HG02623 (cell line): ENCODE measurements at regions not wholly inside any gene's neighbourhood (a gene's known extent, or its start where the extent isn't known, plus 50 kb on each side); places are given as distances from the start of the nearest gene placed in this dataset.

Experiments used
- ATAC-seq: cut with Tn5 transposase; IDR thresholded peaks from one replicate; pipeline ENCODE4 v1.9.1; 2021; ENCODE audit warnings: moderate library complexity; ENCODE audit not compliant: unreplicated experiment

DNA sequence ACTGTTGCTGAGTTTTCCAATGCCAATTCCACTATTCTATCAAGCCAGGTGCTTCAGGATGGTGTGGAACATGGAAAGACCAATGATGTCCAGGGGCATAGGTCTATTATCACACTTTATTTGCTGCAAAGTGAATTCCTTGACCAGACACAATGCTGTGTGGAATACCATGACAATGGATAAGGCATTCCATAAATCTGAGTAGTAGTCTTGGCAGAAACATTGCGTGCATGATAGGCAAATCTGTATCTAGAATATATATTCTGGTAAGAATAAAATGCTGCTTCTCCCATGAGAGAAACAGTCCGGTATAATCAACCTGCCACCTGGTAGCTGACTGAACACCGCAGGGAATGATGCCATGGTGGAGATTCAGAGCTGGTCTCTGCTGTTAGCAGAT, 70.0 kb upstream of the ALDH1A3 start:
- ATAC-seq, result no peak

DNA sequence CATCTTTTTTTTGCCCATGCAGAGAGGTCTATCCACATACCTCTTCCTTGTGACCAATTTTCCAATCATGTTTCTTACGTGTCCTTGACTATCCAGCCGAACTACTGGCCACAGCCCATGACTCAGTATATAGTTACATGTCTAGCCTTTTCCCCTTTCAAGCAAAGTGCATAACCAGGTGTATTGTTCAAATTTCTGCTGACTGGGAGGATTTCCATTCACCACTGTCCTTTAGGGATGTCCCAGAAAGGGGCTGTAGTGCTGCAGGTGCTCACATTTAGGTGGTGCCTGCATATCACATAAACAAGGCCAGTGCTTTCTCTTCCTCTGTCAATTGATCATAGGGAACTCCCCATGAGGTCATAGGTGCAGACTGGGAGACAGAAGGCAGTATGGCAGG, 69.4 kb upstream of the ALDH1A3 start:
- ATAC-seq, result no peak

DNA sequence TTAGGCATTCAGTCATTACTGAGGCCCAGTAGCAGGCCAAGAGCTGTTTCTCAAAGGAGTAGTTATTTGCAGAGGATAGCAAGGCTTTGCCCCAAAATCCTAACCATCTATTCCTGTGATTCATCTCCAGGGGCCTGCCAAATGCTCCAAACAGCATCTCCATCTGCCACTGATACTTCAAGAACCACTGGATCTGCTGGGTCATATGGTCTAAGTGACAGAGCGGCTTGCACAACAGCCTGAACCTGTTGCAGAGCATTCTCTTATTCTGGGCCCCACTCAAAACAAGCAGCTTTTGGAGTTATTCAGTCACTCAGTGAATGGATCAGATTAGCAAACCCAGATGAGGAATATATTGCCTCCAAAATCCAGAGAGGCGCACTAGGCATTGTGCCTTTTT, 68.8 kb upstream of the ALDH1A3 start:
- no peak for ATAC-seq

DNA sequence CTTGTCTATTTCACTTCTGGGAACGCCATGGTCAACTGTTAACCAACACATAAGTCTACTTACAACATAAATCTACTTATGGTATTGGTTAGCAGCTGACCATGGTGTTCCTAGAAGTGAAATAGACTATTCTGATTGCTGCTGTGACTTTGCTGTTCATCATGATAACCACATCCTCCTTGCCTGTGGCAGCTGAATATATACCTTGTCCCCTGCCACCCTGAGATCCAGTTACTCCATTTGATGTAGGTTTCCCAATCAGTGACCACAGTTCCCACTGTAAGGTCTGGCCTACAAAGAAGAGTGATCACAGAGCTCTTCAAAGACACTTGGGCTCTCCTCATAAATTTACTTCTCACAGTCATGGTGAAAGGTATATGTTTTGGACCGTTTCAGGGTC, 66.8 kb upstream of the ALDH1A3 start:
- no peak for ATAC-seq

DNA sequence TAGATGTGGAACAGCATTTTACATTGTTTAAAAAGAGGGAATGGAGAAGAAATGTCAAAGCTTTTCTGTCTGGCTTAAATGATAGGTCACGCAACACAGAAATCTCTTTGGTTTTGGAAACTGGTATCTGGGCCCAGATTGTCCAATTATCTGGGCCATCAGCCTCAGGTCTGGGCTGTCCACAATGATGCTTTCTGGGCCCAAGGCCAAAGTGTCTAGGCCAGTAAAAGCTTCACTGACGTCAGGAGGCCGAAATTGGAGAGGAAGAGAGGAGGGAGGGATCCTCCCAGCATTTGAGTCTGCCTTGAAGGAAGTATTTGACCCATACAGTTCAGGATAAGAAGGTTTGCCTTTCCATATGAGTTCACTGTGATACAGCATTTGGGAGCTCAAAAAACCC, 60.7 kb upstream of the ALDH1A3 start:
- no peak for ATAC-seq

DNA sequence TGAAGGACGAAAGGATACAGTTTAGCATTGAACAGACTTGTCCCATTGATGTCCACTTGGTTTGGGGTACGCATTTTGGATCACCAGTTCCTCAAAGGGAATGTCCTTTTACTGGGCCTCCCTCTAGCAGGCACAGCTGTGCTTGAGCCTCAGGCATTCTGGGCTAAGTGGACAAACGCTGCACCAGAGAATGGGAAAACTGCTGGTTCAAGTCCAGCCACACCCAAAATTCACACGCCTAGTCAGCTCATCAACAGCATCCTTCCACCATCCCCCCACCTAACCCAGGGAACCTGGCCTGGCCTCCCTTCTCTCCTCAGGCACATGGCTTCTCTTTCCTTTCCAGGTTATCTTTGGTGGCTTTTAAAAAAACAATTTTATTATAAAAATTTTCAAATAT, 59.1 kb upstream of the ALDH1A3 start:
- no peak for ATAC-seq

DNA sequence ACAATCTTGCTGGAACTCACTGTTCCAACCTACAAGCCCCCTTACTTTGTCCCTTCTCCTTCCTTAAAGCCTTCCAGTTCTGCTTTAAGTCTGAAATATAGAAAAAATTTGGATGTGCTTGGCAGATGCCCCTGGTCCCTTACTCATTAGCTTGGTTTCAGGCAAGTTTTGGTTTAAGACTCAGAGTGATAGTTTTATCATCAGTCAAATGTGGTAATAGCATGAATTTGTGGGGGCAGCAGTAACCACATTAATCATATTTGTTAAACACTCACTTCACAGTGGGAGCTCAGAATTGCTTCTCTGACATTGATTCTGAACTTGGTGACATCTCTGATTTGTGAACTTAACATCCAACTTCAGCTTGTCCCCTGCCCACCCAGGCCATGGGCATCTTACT, 58.3 kb upstream of the ALDH1A3 start:
- ATAC-seq, result no peak

DNA sequence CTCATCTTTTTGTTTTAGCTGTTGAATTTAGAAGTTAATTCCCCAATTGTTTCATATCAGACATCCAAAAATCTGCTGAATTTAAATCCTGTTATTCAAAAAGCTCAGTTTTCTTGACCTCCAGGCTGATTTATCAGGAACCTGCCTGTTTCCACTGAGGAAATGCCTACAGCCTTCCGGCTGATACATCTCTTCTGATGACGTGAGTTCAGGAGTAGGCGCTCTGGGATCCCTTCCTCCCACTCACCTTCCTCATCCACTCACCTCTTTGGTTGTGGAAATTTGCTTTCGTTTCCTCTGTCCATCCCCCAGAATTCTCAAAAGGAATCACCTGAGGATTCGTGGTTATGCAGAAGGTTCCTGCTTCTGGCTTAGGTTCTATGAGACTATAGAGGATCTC, 55.4 kb upstream of the ALDH1A3 start:
- no peak for ATAC-seq

DNA sequence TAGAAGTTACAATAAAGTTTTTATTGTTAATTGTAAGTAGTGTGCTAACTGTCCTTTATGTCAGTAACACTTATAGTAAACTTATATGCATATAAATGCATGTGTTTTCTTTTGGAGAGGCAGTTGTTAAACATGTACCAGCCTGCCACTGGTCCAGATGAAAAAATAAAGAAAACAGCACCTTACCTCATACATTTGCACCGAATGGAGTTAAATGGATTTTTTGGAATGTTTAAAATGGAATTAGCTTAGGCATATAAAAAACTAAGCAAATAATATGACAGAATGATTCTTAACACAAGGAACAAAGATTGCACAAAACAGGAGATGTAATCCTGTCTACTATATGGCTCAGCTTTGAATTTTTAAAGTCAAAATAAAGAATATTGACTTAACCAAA, 50.2 kb upstream of the ALDH1A3 start:
- ATAC-seq, result no peak
